Tibial artery (tissue), 4 donors: ENCODE measurements at regions not wholly inside any gene's neighbourhood (a gene's known extent, or its start where the extent isn't known, plus 50 kb on each side); places are given as distances from the start of the nearest gene placed in this dataset.

Source experiments
- DNase-seq, 2 donors: peaks; one replicate each; pipeline ENCODE4 v3.0.0-alpha.2; 2019
- H3K27ac ChIP-seq, 2 donors: fragments of 200-600 bp; sonication (generic) in 1 of 2; 1 replicate in 1 of 2; 2 replicates in 1 of 2; pipeline ENCODE4 v1.5.1; 2018 to 2019; ENCODE audit warnings: mild to moderate bottlenecking in 1 of 2
- H3K27me3 ChIP-seq, 2 donors: fragments of 200-600 bp; sonication (generic) in 1 of 2; one replicate each; pipeline versions ENCODE4 v1.5.1 to v1.6.0; 2016 to 2019
- H3K36me3 ChIP-seq, 3 donors: fragments of 200-600 bp; sonication (generic) in 2 of 3; one replicate each; pipeline ENCODE4 v1.5.1; 2016 to 2019; ENCODE audit warnings: mild to moderate bottlenecking in 2 of 3
- H3K4me1 ChIP-seq, 4 donors: fragments of 200-600 bp; sonication (generic) in 2 of 4; 1 replicate in 3 of 4; 2 replicates in 1 of 4; pipeline ENCODE4 v1.5.1; 2016 to 2019
- H3K4me3 ChIP-seq, 2 donors: fragments of 200-600 bp; sonication (generic) in 1 of 2; 1 replicate in 1 of 2; 2 replicates in 1 of 2; pipeline ENCODE4 v1.5.1; 2018 to 2019; ENCODE audit warnings: mild to moderate bottlenecking in 2 of 2
- H3K9me3 ChIP-seq, 3 donors: fragments of 200-600 bp; sonication (generic) in 1 of 3; one replicate each; pipeline ENCODE4 v1.5.1; 2016 to 2019
- intact Hi-C: fragments of 100-400 bp; cut with DNase I; formaldehyde crosslinking; loops from one replicate; pipeline ENCODE4 v1.15.0; 2023; ENCODE audit warnings: low total_unique reads
- TF ChIP-seq, protein P1 (sequence below), 2 experiments: fragments of 200-600 bp in 1 of 2; fragments of 450-650 bp in 1 of 2; IDR thresholded peaks; one replicate each; pipeline ENCODE4 v1.5.1; 2017 to 2019; ENCODE audit warnings: antibody characterized with exemption in 2 of 2, mild to moderate bottlenecking in 1 of 2, moderate library complexity in 1 of 2

- TF ChIP-seq, protein P1, sequence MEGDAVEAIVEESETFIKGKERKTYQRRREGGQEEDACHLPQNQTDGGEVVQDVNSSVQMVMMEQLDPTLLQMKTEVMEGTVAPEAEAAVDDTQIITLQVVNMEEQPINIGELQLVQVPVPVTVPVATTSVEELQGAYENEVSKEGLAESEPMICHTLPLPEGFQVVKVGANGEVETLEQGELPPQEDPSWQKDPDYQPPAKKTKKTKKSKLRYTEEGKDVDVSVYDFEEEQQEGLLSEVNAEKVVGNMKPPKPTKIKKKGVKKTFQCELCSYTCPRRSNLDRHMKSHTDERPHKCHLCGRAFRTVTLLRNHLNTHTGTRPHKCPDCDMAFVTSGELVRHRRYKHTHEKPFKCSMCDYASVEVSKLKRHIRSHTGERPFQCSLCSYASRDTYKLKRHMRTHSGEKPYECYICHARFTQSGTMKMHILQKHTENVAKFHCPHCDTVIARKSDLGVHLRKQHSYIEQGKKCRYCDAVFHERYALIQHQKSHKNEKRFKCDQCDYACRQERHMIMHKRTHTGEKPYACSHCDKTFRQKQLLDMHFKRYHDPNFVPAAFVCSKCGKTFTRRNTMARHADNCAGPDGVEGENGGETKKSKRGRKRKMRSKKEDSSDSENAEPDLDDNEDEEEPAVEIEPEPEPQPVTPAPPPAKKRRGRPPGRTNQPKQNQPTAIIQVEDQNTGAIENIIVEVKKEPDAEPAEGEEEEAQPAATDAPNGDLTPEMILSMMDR (IDR thresholded peaks at IDR 0.05): no peak
- Histone ChIP-seq H3K4me1 (no peaks in the 10 kb centered on the region), H3K4me3 (no peak overlapping the region), H3K36me3 (no peaks in the 10 kb centered on the region), H3K9me3 (no peaks in the 10 kb centered on the region), H3K27me3 (no peaks in the 10 kb centered on the region), H3K27ac (no peak overlapping the region)
- no peak for DNase-seq
- intact Hi-C loops: no loop called here
These were observed 59.3 kb downstream of the EBLN2 start for GRCh38 chr3:73120710-73121109.

GRCh38 chr3:73121669-73122331 is 60.3 kb downstream of the EBLN2 start:
- Histone ChIP-seq H3K27ac (no peak overlapping the region), H3K9me3 (no peaks in the 10 kb centered on the region), H3K4me1 (no peaks in the 10 kb centered on the region), H3K36me3 (no peaks in the 10 kb centered on the region), H3K4me3 (no peak overlapping the region), H3K27me3 (no peaks in the 10 kb centered on the region)
- intact Hi-C loops: no loop called here
- TF ChIP-seq, protein P1 (IDR thresholded peaks at IDR 0.05): no peak
- no peak for DNase-seq

DNA sequence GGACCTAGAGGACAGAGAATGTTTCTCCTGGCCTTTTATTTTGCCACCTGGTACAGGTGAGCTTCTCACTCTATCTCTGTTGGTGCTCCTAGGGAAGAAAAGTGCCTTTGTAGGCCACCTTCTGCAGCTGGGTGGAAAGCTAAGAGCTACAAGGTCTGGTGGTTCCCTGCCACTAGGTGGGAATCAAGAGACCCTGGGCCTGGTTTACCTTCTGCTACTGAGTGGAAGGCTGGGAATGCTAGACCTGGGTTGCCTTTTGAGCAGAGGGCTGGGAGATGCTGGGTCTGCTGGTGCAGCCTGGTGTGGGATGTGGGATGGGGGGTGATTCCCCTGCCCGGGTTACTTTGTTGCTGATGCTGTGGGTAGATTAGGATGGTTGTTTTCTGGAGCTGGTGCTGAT is 72.6 kb downstream of the EBLN2 start:
- Histone ChIP-seq H3K36me3 (no peaks in the 10 kb centered on the region), H3K27me3 (no peaks in the 10 kb centered on the region), H3K9me3 (peaks cover 0 to 20% (median 4%) of the 10 kb centered on the region in 3 donors), H3K4me1 (no peaks in the 10 kb centered on the region), H3K27ac (no peak overlapping the region), H3K4me3 (no peak overlapping the region)
- intact Hi-C loops: no loop called here
- TF ChIP-seq, protein P1 (IDR thresholded peaks at IDR 0.05): no peak
- DNase-seq: no peak

GRCh38 chr3:73136941-73137340 is 75.5 kb downstream of the EBLN2 start:
- intact Hi-C loops: no loop called here
- no peaks in the 10 kb centered on the region for H3K27me3 ChIP-seq
- H3K4me3 ChIP-seq: no peak overlapping the region
- no peak overlapping the region for H3K27ac ChIP-seq
- peaks cover 0 to 20% (median 4%) of the 10 kb centered on the region in 3 donors for H3K9me3 ChIP-seq
- DNase-seq: no peak
- TF ChIP-seq, protein P1 (IDR thresholded peaks at IDR 0.05): no peak
- H3K4me1 ChIP-seq: peaks cover 0 to 4% (median 2%) of the 10 kb centered on the region in 4 donors
- H3K36me3 ChIP-seq: no peaks in the 10 kb centered on the region

DNA sequence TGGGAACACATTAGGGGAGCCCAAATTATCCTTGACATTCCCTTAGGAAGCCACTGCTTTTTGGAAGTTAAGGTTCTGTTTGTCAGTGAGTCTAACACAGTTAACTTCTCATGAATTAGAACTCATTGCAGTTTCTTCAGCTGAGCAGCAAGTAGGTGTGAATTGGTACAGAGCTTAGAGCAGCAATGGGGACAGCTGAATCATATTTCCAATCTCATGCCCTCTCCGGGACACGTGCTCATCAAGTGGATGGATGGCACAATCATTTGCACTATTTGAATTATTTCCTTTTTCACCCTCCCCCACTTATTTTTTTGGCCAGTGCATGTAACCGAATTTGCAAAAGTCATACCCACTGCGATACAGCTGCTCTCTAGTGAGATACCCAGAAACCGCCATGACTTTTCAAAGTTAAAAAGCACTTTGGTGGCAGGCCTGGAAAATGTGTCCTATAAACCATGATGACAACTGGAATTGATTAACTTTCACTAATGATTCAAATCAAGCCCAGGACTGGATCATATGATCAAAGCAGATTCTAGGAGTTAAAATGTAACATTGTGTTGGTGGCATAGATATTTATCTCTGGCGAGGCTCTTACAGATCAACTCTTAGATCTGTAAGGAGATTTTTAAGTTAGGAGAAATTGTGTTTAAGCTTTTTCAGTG is 76.4 kb downstream of the EBLN2 start:
- Histone ChIP-seq H3K9me3 (peaks cover 0 to 10% (median 4%) of the 10 kb centered on the region in 3 donors), H3K4me3 (no peak overlapping the region), H3K27me3 (no peaks in the 10 kb centered on the region), H3K27ac (no peak overlapping the region), H3K4me1 (peaks cover 0 to 4% (median 2%) of the 10 kb centered on the region in 4 donors), H3K36me3 (no peaks in the 10 kb centered on the region)
- TF ChIP-seq, protein P1 (IDR thresholded peaks at IDR 0.05): no peak
- intact Hi-C loops: no loop called here
- DNase-seq: no peak
